ENCODE measurements at regions not wholly inside any gene's neighbourhood (a gene's known extent, or its start where the extent isn't known, plus 50 kb on each side); places are given as distances from the start of the nearest gene placed in this dataset.

GRCh38 chr4:97121493-97121892 lies 1021.8 kb downstream of the STPG2 start:
- no peak overlapping the region for H3K4me3 ChIP-seq (ENCODE audit: low read depth in 2 of 2, low read length in 2 of 2)
- TF ChIP-seq POLR2AphosphoS5 (IDR thresholded peaks at IDR 0.05; ENCODE audit: low read depth, low read length) (no peak), REST (IDR thresholded peaks at IDR 0.05; ENCODE audit: insufficient read depth in 1 of 2, low read depth in 2 of 2, low read length in 1 of 2) (no peak)
- ChIA-PET POLR2A (no interaction called here), CTCF (no interaction called here)
- H3K4me1 ChIP-seq (ENCODE audit: control insufficient read depth, insufficient read depth, low read length): no peaks in the 10 kb centered on the region
- DNase-seq (ENCODE audit: low read depth, low spot score): no peak
- in situ Hi-C loops (cut with HindIII; ENCODE audit: low pct_unique_long_range_greater_than_20kb, low sequenced_read_pairs): no loop called here
- no TSS peak for BruUV-seq (replicated peaks)
- no peaks in the 10 kb centered on the region for H3K36me3 ChIP-seq (ENCODE audit: control insufficient read depth, insufficient read depth, low read length)
- intact Hi-C loops (cut with micrococcal nuclease; ENCODE audit: unreplicated experiment): no loop called here
- H3K9me3 ChIP-seq (ENCODE audit: control insufficient read depth, insufficient read depth, low read depth, low read length): no peaks in the 10 kb centered on the region
- H3K27me3 ChIP-seq (ENCODE audit: control insufficient read depth, insufficient read depth, low read length): no peaks in the 10 kb centered on the region
- ATAC-seq: no peak
- no peak overlapping the region for H3K27ac ChIP-seq (ENCODE audit: low read length)

- intact Hi-C loops (cut with micrococcal nuclease; ENCODE audit: unreplicated experiment): no loop called here
- BruUV-seq (replicated peaks): no TSS peak
- Histone ChIP-seq H3K36me3 (ENCODE audit: control insufficient read depth, insufficient read depth, low read length) (no peaks in the 10 kb centered on the region), H3K9me3 (ENCODE audit: control insufficient read depth, insufficient read depth, low read depth, low read length) (no peaks in the 10 kb centered on the region), H3K27ac (ENCODE audit: low read length) (no peak overlapping the region), H3K27me3 (ENCODE audit: control insufficient read depth, insufficient read depth, low read length) (no peaks in the 10 kb centered on the region), H3K4me1 (ENCODE audit: control insufficient read depth, insufficient read depth, low read length) (no peaks in the 10 kb centered on the region), H3K4me3 (ENCODE audit: low read depth in 2 of 2, low read length in 2 of 2) (no peak overlapping the region)
- ChIA-PET CTCF (no interaction called here), POLR2A (no interaction called here)
- no peak for ATAC-seq
- no peak for DNase-seq (ENCODE audit: low read depth, low spot score)
- in situ Hi-C loops (cut with HindIII; ENCODE audit: low pct_unique_long_range_greater_than_20kb, low sequenced_read_pairs): no loop called here
- TF ChIP-seq CTCF (IDR thresholded peaks at IDR 0.05) (no peak), REST (IDR thresholded peaks at IDR 0.05; ENCODE audit: insufficient read depth in 1 of 2, low read depth in 2 of 2, low read length in 1 of 2) (no peak), TCF7L2 (IDR thresholded peaks at IDR 0.05; ENCODE audit: low read depth, low read length) (no peak), SIN3A (IDR thresholded peaks at IDR 0.05; ENCODE audit: borderline replicate concordance, insufficient read depth, low read depth, low read length) (no peak), POLR2AphosphoS5 (IDR thresholded peaks at IDR 0.05; ENCODE audit: low read depth, low read length) (no peak)
Measured at GRCh38 chr4:97123573-97123972, 1019.7 kb downstream of the STPG2 start.

All from Panc1 (cell line).